ENCODE measurements at regions not wholly inside any gene's neighbourhood (a gene's known extent, or its start where the extent isn't known, plus 50 kb on each side); places are given as distances from the start of the nearest gene placed in this dataset.

GRCh38 chr13:79833991-79834390 lies 353.0 kb downstream of the NDFIP2 start:
- Mint-ChIP-seq H3K27ac (no peak overlapping the region), H3K9me3 (peaks cover 1 to 2% of the 10 kb centered on the region in 2 donors), H3K4me1 (ENCODE audit: low read depth in 2 of 2) (no peaks in the 10 kb centered on the region), H3K27me3 (no peaks in the 10 kb centered on the region), H3K36me3 (ENCODE audit: insufficient read depth) (no peaks in the 10 kb centered on the region), H3K4me3 (no peak overlapping the region)
- ATAC-seq (replicated peaks): no peak
- no peak for DNase-seq

GRCh38 chr13:79831556-79831955 lies 350.6 kb downstream of the NDFIP2 start:
- DNase-seq (no peak), ATAC-seq (replicated peaks) (no peak)
- Mint-ChIP-seq H3K27ac (no peak overlapping the region), H3K27me3 (no peaks in the 10 kb centered on the region), H3K36me3 (ENCODE audit: insufficient read depth) (no peaks in the 10 kb centered on the region), H3K9me3 (no peaks in the 10 kb centered on the region), H3K4me1 (ENCODE audit: low read depth in 2 of 2) (no peaks in the 10 kb centered on the region), H3K4me3 (no peak overlapping the region)

GRCh38 chr13:79830945-79831344 lies 350.0 kb downstream of the NDFIP2 start:
- Mint-ChIP-seq H3K36me3 (ENCODE audit: insufficient read depth) (no peaks in the 10 kb centered on the region), H3K27ac (no peak overlapping the region), H3K4me1 (ENCODE audit: low read depth in 2 of 2) (no peaks in the 10 kb centered on the region), H3K4me3 (no peak overlapping the region), H3K9me3 (no peaks in the 10 kb centered on the region), H3K27me3 (no peaks in the 10 kb centered on the region)
- ATAC-seq (replicated peaks) (no peak), DNase-seq (no peak)

DNA sequence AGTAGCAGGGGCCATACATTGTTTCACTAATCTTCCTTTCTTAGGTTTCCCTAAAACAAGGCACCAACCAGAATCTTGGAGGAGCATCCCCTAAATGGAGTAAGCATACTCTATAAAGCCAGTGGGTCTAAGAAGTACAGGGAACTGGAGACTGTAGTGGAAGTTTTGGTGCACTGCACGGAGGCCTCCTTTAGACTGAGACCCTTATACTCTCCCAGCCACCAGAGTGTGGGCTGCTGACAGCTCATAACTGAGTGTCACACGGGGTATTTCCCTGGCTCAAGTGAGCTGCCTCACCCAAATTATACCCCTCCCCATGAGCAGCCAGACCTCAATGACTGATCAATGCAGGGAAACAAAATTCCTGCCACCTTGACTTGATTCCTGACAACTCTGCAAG lies 349.5 kb downstream of the NDFIP2 start:
- DNase-seq (no peak), ATAC-seq (replicated peaks) (no peak)
- no peaks in the 10 kb centered on the region for H3K9me3 Mint-ChIP-seq
- no peak overlapping the region for H3K4me3 Mint-ChIP-seq
- no peaks in the 10 kb centered on the region for H3K36me3 Mint-ChIP-seq (ENCODE audit: insufficient read depth)
- no peaks in the 10 kb centered on the region for H3K27me3 Mint-ChIP-seq
- H3K4me1 Mint-ChIP-seq (ENCODE audit: low read depth in 2 of 2): no peaks in the 10 kb centered on the region
- no peak overlapping the region for H3K27ac Mint-ChIP-seq

- no peaks in the 10 kb centered on the region for H3K4me1 Mint-ChIP-seq (ENCODE audit: low read depth in 2 of 2)
- no peak overlapping the region for H3K4me3 Mint-ChIP-seq
- no peaks in the 10 kb centered on the region for H3K9me3 Mint-ChIP-seq
- H3K36me3 Mint-ChIP-seq (ENCODE audit: insufficient read depth): no peaks in the 10 kb centered on the region
- ATAC-seq (replicated peaks): no peak
- H3K27ac Mint-ChIP-seq: no peak overlapping the region
- no peaks in the 10 kb centered on the region for H3K27me3 Mint-ChIP-seq
- DNase-seq: no peak
These were observed 348.9 kb downstream of the NDFIP2 start for GRCh38 chr13:79829880-79830279.

DNA sequence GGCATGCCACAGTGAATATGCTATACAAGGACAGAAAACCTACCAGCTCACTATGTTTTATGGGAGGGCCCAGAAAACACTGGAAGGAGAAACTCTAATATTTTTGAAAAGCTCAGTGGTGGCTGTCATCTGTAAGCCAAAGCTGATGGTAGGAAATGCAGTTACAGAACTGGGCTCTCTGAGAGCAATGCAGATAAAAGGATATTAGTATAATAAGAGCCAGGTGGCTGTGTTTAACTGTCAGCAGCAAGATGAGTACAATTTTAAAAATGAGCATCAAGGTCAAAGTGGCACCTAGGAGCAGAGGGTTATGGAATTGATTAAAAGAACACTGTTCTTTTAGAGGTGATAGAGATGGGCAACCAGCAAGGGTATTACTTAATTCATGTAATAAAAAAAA lies 345.0 kb downstream of the NDFIP2 start:
- H3K36me3 Mint-ChIP-seq (ENCODE audit: insufficient read depth): no peaks in the 10 kb centered on the region
- no peaks in the 10 kb centered on the region for H3K27me3 Mint-ChIP-seq
- no peak overlapping the region for H3K4me3 Mint-ChIP-seq
- DNase-seq (no peak), ATAC-seq (replicated peaks) (no peak)
- H3K27ac Mint-ChIP-seq: no peak overlapping the region
- no peaks in the 10 kb centered on the region for H3K4me1 Mint-ChIP-seq (ENCODE audit: low read depth in 2 of 2)
- peaks cover 0 to 2% of the 10 kb centered on the region in 2 donors for H3K9me3 Mint-ChIP-seq

DNA sequence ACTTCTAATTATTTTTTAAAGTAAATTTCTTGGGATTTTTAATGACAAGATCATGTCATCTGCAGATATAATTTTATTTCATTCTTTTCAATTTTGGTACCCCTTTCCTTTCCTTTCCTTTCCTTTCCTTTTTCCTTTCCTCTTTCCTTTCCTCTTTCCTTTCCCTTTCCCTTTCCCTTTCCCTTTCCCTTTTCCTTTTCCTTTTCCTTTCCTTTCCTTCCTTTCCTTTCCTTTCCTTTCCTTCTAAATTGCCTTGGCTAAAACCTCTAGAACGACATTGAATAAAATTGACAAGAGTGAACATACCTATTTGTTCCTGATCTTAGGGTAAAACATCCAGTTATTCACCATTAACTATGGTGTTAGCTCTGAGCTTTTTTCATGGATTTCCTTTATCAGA lies 334.1 kb downstream of the NDFIP2 start:
- DNase-seq (no peak), ATAC-seq (replicated peaks) (no peak)
- H3K27ac Mint-ChIP-seq: no peak overlapping the region
- H3K9me3 Mint-ChIP-seq: peaks cover 0 to 2% of the 10 kb centered on the region in 2 donors
- no peaks in the 10 kb centered on the region for H3K36me3 Mint-ChIP-seq (ENCODE audit: insufficient read depth)
- no peak overlapping the region for H3K4me3 Mint-ChIP-seq
- no peaks in the 10 kb centered on the region for H3K27me3 Mint-ChIP-seq
- no peaks in the 10 kb centered on the region for H3K4me1 Mint-ChIP-seq (ENCODE audit: low read depth in 2 of 2)

DNA sequence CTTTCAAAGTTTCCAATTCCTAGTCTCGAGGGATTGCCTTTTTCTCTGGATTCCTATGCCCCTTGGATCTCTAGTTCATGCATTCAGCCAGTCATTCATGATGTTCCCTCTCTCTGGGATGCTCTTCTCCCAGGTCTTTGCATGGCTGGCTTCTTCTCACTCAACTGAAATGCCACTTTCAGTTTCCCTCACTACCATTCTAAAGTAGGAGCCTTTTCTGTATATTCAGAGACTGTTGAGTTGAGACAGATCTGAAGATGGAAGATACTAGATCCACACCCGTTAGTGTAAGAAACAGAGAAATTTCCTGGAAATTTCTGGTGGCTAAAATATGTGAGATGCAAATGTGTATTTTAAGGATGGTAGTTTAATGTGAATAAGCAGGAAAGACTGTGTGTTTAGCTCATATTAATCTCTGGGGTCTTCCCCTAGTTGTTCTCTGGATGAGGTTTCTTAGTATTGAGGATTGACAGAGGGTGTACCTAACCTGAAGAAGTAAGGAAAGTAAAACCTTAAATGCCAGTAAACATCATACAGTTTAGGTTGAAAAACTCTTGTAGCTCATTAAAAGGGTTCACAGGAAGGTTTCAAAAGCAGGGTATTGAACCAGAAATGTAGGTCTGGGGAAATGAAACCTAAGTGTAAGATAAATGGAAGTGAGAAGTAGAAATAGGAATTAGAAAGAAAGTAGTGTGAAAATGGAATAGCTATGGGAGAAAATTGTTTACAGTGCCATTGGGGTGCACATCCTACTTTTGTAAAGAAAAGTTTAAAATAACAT lies 331.3 kb downstream of the NDFIP2 start:
- Mint-ChIP-seq H3K9me3 (peaks cover 0 to 2% of the 10 kb centered on the region in 2 donors), H3K27me3 (no peaks in the 10 kb centered on the region), H3K4me3 (no peak overlapping the region), H3K27ac (no peak overlapping the region), H3K36me3 (ENCODE audit: insufficient read depth) (no peaks in the 10 kb centered on the region), H3K4me1 (ENCODE audit: low read depth in 2 of 2) (no peaks in the 10 kb centered on the region)
- no peak for DNase-seq
- no peak for ATAC-seq (replicated peaks)

- no peaks in the 10 kb centered on the region for H3K4me1 Mint-ChIP-seq (ENCODE audit: low read depth in 2 of 2)
- no peak overlapping the region for H3K4me3 Mint-ChIP-seq
- H3K36me3 Mint-ChIP-seq (ENCODE audit: insufficient read depth): no peaks in the 10 kb centered on the region
- DNase-seq: no peak
- H3K27ac Mint-ChIP-seq: no peak overlapping the region
- no peaks in the 10 kb centered on the region for H3K27me3 Mint-ChIP-seq
- ATAC-seq (replicated peaks): no peak
- H3K9me3 Mint-ChIP-seq: peaks cover 0 to 2% of the 10 kb centered on the region in 2 donors
These were observed 330.2 kb downstream of the NDFIP2 start for GRCh38 chr13:79811170-79811569.

- no peaks in the 10 kb centered on the region for H3K27me3 Mint-ChIP-seq
- no peaks in the 10 kb centered on the region for H3K4me1 Mint-ChIP-seq (ENCODE audit: low read depth in 2 of 2)
- no peaks in the 10 kb centered on the region for H3K36me3 Mint-ChIP-seq (ENCODE audit: insufficient read depth)
- no peak overlapping the region for H3K4me3 Mint-ChIP-seq
- DNase-seq: no peak
- ATAC-seq (replicated peaks): no peak
- H3K9me3 Mint-ChIP-seq: peaks cover 0 to 2% of the 10 kb centered on the region in 2 donors
- H3K27ac Mint-ChIP-seq: no peak overlapping the region
These were observed 329.7 kb downstream of the NDFIP2 start for GRCh38 chr13:79810669-79811068.

DNA sequence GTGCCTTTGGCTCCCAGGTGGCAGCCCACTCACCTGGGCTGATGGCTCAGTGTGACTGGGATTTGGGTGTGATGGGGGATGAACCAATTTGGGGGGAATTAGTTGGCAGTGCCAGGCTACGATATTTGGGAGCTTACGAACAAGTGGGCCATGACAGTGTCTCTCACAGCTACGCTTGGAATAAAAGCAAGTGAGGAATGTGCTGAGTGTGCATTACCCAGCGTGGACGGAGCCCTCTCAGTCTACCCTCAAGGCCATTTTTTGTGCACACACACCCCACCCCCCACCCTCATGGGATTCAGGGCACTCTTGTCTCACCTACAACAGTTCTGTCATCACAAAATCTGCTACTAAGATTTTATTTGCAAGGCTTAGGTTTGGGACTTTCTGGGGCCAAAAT lies 329.1 kb downstream of the NDFIP2 start:
- no peak overlapping the region for H3K27ac Mint-ChIP-seq
- H3K36me3 Mint-ChIP-seq (ENCODE audit: insufficient read depth): no peaks in the 10 kb centered on the region
- H3K9me3 Mint-ChIP-seq: peaks cover 0 to 2% of the 10 kb centered on the region in 2 donors
- no peak for ATAC-seq (replicated peaks)
- no peak overlapping the region for H3K4me3 Mint-ChIP-seq
- no peak for DNase-seq
- no peaks in the 10 kb centered on the region for H3K4me1 Mint-ChIP-seq (ENCODE audit: low read depth in 2 of 2)
- no peaks in the 10 kb centered on the region for H3K27me3 Mint-ChIP-seq

GRCh38 chr13:79808475-79808874 lies 327.5 kb downstream of the NDFIP2 start:
- Mint-ChIP-seq H3K36me3 (ENCODE audit: insufficient read depth) (no peaks in the 10 kb centered on the region), H3K9me3 (peaks cover 0 to 2% of the 10 kb centered on the region in 2 donors), H3K27ac (no peak overlapping the region), H3K4me3 (no peak overlapping the region), H3K4me1 (ENCODE audit: low read depth in 2 of 2) (no peaks in the 10 kb centered on the region), H3K27me3 (no peaks in the 10 kb centered on the region)
- ATAC-seq (replicated peaks) (no peak), DNase-seq (no peak)

DNA sequence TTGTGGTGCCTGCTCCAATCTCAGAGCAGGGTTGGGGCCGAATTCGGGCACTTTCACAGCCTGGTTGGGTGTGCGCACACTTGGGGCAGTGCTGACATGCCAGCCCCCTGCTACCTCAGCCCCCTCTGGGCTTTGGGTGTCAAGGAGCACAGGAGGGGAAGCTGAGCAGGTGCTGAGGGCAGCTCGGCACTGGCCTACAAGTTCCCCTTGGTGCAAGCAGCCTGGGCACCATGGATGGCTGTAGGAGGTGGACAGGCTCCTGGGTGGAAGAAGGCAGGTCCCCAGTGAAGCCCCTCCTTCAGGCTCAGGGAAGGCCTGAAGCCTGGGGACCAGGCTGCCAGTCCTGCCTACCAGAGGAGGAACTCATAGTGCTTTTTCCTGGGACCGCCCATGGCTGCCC lies 326.6 kb downstream of the NDFIP2 start:
- no peaks in the 10 kb centered on the region for H3K36me3 Mint-ChIP-seq (ENCODE audit: insufficient read depth)
- ATAC-seq (replicated peaks) (no peak), DNase-seq (no peak)
- H3K4me3 Mint-ChIP-seq: no peak overlapping the region
- H3K4me1 Mint-ChIP-seq (ENCODE audit: low read depth in 2 of 2): no peaks in the 10 kb centered on the region
- H3K27me3 Mint-ChIP-seq: no peaks in the 10 kb centered on the region
- peaks cover 0 to 2% of the 10 kb centered on the region in 2 donors for H3K9me3 Mint-ChIP-seq
- no peak overlapping the region for H3K27ac Mint-ChIP-seq

DNA sequence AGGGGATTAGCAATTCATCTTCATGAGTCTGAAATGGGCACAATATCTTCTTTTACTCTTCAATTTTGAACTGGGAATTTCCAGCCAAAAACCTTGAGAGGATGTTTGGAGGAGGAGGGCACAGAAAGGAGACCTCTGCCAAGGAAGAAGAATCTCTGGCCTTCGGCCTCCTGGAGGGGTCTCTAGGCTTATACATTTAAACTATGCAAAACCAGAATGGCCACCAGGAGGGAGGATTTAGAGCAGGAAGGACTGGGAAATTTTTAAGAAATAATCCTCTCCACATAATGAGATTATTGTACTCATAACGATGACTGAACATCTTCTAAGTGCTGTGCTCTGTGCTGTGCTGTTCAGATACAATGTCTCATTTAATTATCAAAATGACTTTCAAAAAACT lies 325.9 kb downstream of the NDFIP2 start:
- no peak for DNase-seq
- Mint-ChIP-seq H3K27ac (no peak overlapping the region), H3K4me3 (no peak overlapping the region), H3K9me3 (peaks cover 0 to 2% of the 10 kb centered on the region in 2 donors), H3K36me3 (ENCODE audit: insufficient read depth) (no peaks in the 10 kb centered on the region), H3K4me1 (ENCODE audit: low read depth in 2 of 2) (no peaks in the 10 kb centered on the region), H3K27me3 (no peaks in the 10 kb centered on the region)
- no peak for ATAC-seq (replicated peaks)
